B cell (primary cell): ENCODE measurements at regions not wholly inside any gene's neighbourhood (a gene's known extent, or its start where the extent isn't known, plus 50 kb on each side); places are given as distances from the start of the nearest gene placed in this dataset.

Experiments
- CTCF ChIP-seq: fragments of 200-600 bp; IDR thresholded peaks from one replicate; pipeline ENCODE4 v1.8.0; 2022; ENCODE audit warnings: antibody characterized with exemption, mild to moderate bottlenecking
- EZH2 ChIP-seq: IDR thresholded peaks from 2 replicates; pipeline ENCODE4 v1.6.1; 2012; ENCODE audit warnings: borderline replicate concordance, low read depth, mild to moderate bottlenecking, moderate library complexity, low read length; ENCODE audit not compliant: insufficient read depth, poor library complexity, severe bottlenecking

GRCh38 chr2:150282771-150283371, 204.6 kb downstream of the RND3 start:
- TF ChIP-seq EZH2 (no peak), CTCF (no peak)
